H1 (cell line): ENCODE measurements at regions not wholly inside any gene's neighbourhood (a gene's known extent, or its start where the extent isn't known, plus 50 kb on each side); places are given as distances from the start of the nearest gene placed in this dataset.

Experiments
- BRCA1 ChIP-seq: IDR thresholded peaks from 2 replicates; pipeline ENCODE4 v1.6.1; 2012; ENCODE audit warnings: low read depth, low read length, improper control_type of control experiment
- CBX5 ChIP-seq: fragments of 300-800, 300-1000 bp; sonication (generic); IDR thresholded peaks from 2 replicates; pipeline ENCODE4 v1.7.1; 2016; ENCODE audit warnings: antibody characterized with exemption, low read length, low read depth
- CBX8 ChIP-seq: fragments of 300-800, 300-1000 bp; sonication (generic); IDR thresholded peaks from 2 replicates; pipeline ENCODE4 v1.7.1; 2016; ENCODE audit warnings: low read depth, low read length, borderline replicate concordance
- CEBPB ChIP-seq: IDR thresholded peaks from 2 replicates; pipeline ENCODE4 v1.6.1; 2012; ENCODE audit warnings: low read depth, low read length
- CTCF ChIP-seq, 3 experiments: IDR thresholded peaks; 1 replicate in 2 of 3; 2 replicates in 1 of 3; pipeline versions ENCODE4 v1.5.1 to v1.6.1; 2011; ENCODE audit warnings: low read length in 3 of 3, mild to moderate bottlenecking in 3 of 3, inconsistent platforms in 2 of 3, low read depth in 1 of 3, moderate library complexity in 1 of 3; ENCODE audit not compliant: insufficient read depth in 1 of 3; ENCODE audit errors: control extremely low read depth in 1 of 3
- EP300 ChIP-seq, 2 experiments: IDR thresholded peaks; 1 replicate in 1 of 2; 2 replicates in 1 of 2; pipeline ENCODE4 v1.6.1; 2011 to 2012; ENCODE audit warnings: low read depth in 2 of 2, low read length in 2 of 2, mild to moderate bottlenecking in 2 of 2, borderline replicate concordance in 1 of 2, inconsistent platforms in 1 of 2, moderate library complexity in 1 of 2
- GABPA ChIP-seq: IDR thresholded peaks from 2 replicates; pipeline ENCODE4 v1.6.1; 2011; ENCODE audit warnings: mild to moderate bottlenecking, low read length, moderate library complexity, borderline replicate concordance; ENCODE audit not compliant: insufficient read depth
- JUND ChIP-seq: IDR thresholded peaks from 2 replicates; pipeline ENCODE4 v1.6.1; 2011; ENCODE audit warnings: mild to moderate bottlenecking, improper control_type of control experiment, low read length
- POLR2A ChIP-seq, 2 experiments: IDR thresholded peaks; 1 replicate in 1 of 2; 2 replicates in 1 of 2; pipeline ENCODE4 v1.6.1; 2011; ENCODE audit warnings: low read depth in 2 of 2, low read length in 2 of 2, mild to moderate bottlenecking in 2 of 2; ENCODE audit errors: control extremely low read depth in 1 of 2
- POLR2AphosphoS5 ChIP-seq: IDR thresholded peaks from 2 replicates; pipeline ENCODE4 v1.6.1; 2011; ENCODE audit warnings: low read depth, low read length
- RFX5 ChIP-seq: IDR thresholded peaks from 2 replicates; pipeline ENCODE4 v1.6.1; 2011; ENCODE audit warnings: low read depth, low read length, improper control_type of control experiment, borderline replicate concordance
- RNF2 ChIP-seq: fragments of 200-900, 300-1000 bp; sonication (generic); IDR thresholded peaks from 2 replicates; pipeline ENCODE4 v1.7.1; 2016; ENCODE audit warnings: borderline replicate concordance, low read depth, mild to moderate bottlenecking, antibody characterized with exemption, low read length; ENCODE audit not compliant: poor library complexity, severe bottlenecking; ENCODE audit errors: missing control alignments
- SP1 ChIP-seq: IDR thresholded peaks from 2 replicates; pipeline ENCODE4 v1.6.1; 2011; ENCODE audit warnings: low read depth, low read length
- SP2 ChIP-seq: IDR thresholded peaks from 2 replicates; pipeline ENCODE4 v1.6.1; 2012; ENCODE audit warnings: mild to moderate bottlenecking, low read length, inconsistent platforms

GRCh38 chr7:49172639-49173038 lies 248.3 kb downstream of the CDC14C start:
- TF ChIP-seq EP300 (IDR thresholded peaks at IDR 0.05; ENCODE audit: borderline replicate concordance in 1 of 2, low read depth in 2 of 2, low read length in 2 of 2) (no peak), CEBPB (no peak), POLR2A (IDR thresholded peaks at IDR 0.05; ENCODE audit: control extremely low read depth in 1 of 2, low read depth in 2 of 2, low read length in 2 of 2) (no peak), CTCF (IDR thresholded peaks at IDR 0.05; ENCODE audit: control extremely low read depth in 1 of 3, insufficient read depth in 1 of 3, low read depth in 1 of 3, low read length in 3 of 3) (no peak), CBX5 (no peak), POLR2AphosphoS5 (no peak), SP1 (no peak), GABPA (no peak), RFX5 (no peak), BRCA1 (no peak), CBX8 (no peak), SP2 (no peak), RNF2 (no peak), JUND (no peak)
